ENCODE measurements at regions not wholly inside any gene's neighbourhood (a gene's known extent, or its start where the extent isn't known, plus 50 kb on each side); places are given as distances from the start of the nearest gene placed in this dataset.

- Histone ChIP-seq H3K79me2 (ENCODE audit: low read depth) (no peaks in the 10 kb centered on the region), H2AFZ (replicated peaks) (no peak overlapping the region), H4K20me1 (ENCODE audit: low read depth) (no peaks in the 10 kb centered on the region), H3F3A (ENCODE audit: low read depth) (no peaks in the 10 kb centered on the region), H3K27ac (no peak overlapping the region), H3K9ac (no peak overlapping the region), H3K36me3 (no peaks in the 10 kb centered on the region), H3K4me3 (no peak overlapping the region), H3K27me3 (no peaks in the 10 kb centered on the region), H3K4me1 (no peaks in the 10 kb centered on the region), H3K4me2 (no peak overlapping the region), H3K9me3 (ENCODE audit: low read depth) (no peaks in the 10 kb centered on the region)
- Mint-ChIP-seq H3K27me3 (ENCODE audit: insufficient read depth, low read depth) (peaks cover 1% of the 10 kb centered on the region), H3K4me1 (no peaks in the 10 kb centered on the region), H3K27ac (no peak overlapping the region), H3K9me3 (no peaks in the 10 kb centered on the region), H3K36me3 (no peaks in the 10 kb centered on the region), H3K4me3 (no peak overlapping the region)
- no peak for DNase-seq (ENCODE audit: low spot score)
- no peak for TF ChIP-seq EZH2phosphoT487 (IDR thresholded peaks at IDR 0.05)
- no peak for TF ChIP-seq EZH2 (IDR thresholded peaks at IDR 0.05)
- no peak for TF ChIP-seq CTCF (IDR thresholded peaks at IDR 0.05)
Observed at GRCh38 chr6:25170640-25171039, 108.5 kb upstream of the CARMIL1 start.

GRCh38 chr6:25171301-25171700, 107.9 kb upstream of the CARMIL1 start:
- H4K20me1 ChIP-seq (ENCODE audit: low read depth) = no peaks in the 10 kb centered on the region
- H3K4me2 ChIP-seq = no peak overlapping the region
- Mint-ChIP-seq H3K36me3 (no peaks in the 10 kb centered on the region), H3K27me3 (ENCODE audit: insufficient read depth, low read depth) (peaks cover 3% of the 10 kb centered on the region), H3K9me3 (no peaks in the 10 kb centered on the region), H3K27ac (no peak overlapping the region), H3K4me1 (no peaks in the 10 kb centered on the region), H3K4me3 (no peak overlapping the region)
- TF ChIP-seq EZH2 (IDR thresholded peaks at IDR 0.05) = no peak
- no peak for TF ChIP-seq CTCF (IDR thresholded peaks at IDR 0.05)
- TF ChIP-seq EZH2phosphoT487 (IDR thresholded peaks at IDR 0.05) = no peak
- H3K36me3 ChIP-seq = no peaks in the 10 kb centered on the region
- H3K4me1 ChIP-seq = no peaks in the 10 kb centered on the region
- no peaks in the 10 kb centered on the region for H3K27me3 ChIP-seq
- no peak overlapping the region for H2AFZ ChIP-seq (replicated peaks)
- no peak overlapping the region for H3K27ac ChIP-seq
- no peak overlapping the region for H3K4me3 ChIP-seq
- no peak overlapping the region for H3K9ac ChIP-seq
- H3K79me2 ChIP-seq (ENCODE audit: low read depth) = no peaks in the 10 kb centered on the region
- no peaks in the 10 kb centered on the region for H3K9me3 ChIP-seq (ENCODE audit: low read depth)
- DNase-seq (ENCODE audit: low spot score) = no peak
- H3F3A ChIP-seq (ENCODE audit: low read depth) = no peaks in the 10 kb centered on the region

GRCh38 chr6:25172819-25173218, 106.4 kb upstream of the CARMIL1 start:
- H3K4me3 ChIP-seq = no peak overlapping the region
- H3K9ac ChIP-seq = no peak overlapping the region
- no peaks in the 10 kb centered on the region for H3K36me3 ChIP-seq
- no peaks in the 10 kb centered on the region for H3K79me2 ChIP-seq (ENCODE audit: low read depth)
- no peak overlapping the region for H3K4me3 Mint-ChIP-seq
- no peak overlapping the region for H3K27ac ChIP-seq
- H3K4me1 Mint-ChIP-seq = no peaks in the 10 kb centered on the region
- no peak overlapping the region for H2AFZ ChIP-seq (replicated peaks)
- H3K9me3 Mint-ChIP-seq = no peaks in the 10 kb centered on the region
- no peaks in the 10 kb centered on the region for H3K9me3 ChIP-seq (ENCODE audit: low read depth)
- no peaks in the 10 kb centered on the region for H4K20me1 ChIP-seq (ENCODE audit: low read depth)
- H3K27me3 Mint-ChIP-seq (ENCODE audit: insufficient read depth, low read depth) = peaks cover 3% of the 10 kb centered on the region
- no peak for DNase-seq (ENCODE audit: low spot score)
- H3K4me1 ChIP-seq = no peaks in the 10 kb centered on the region
- H3K4me2 ChIP-seq = no peak overlapping the region
- TF ChIP-seq EZH2 (IDR thresholded peaks at IDR 0.05) = no peak
- TF ChIP-seq EZH2phosphoT487 (IDR thresholded peaks at IDR 0.05) = no peak
- TF ChIP-seq CTCF (IDR thresholded peaks at IDR 0.05) = no peak
- no peaks in the 10 kb centered on the region for H3K36me3 Mint-ChIP-seq
- no peak overlapping the region for H3K27ac Mint-ChIP-seq
- H3F3A ChIP-seq (ENCODE audit: low read depth) = no peaks in the 10 kb centered on the region
- H3K27me3 ChIP-seq = no peaks in the 10 kb centered on the region

GRCh38 chr6:25173246-25173645, 105.9 kb upstream of the CARMIL1 start:
- no peak overlapping the region for H3K27ac ChIP-seq
- no peaks in the 10 kb centered on the region for H3F3A ChIP-seq (ENCODE audit: low read depth)
- Mint-ChIP-seq H3K27me3 (ENCODE audit: insufficient read depth, low read depth) (peaks cover 3% of the 10 kb centered on the region), H3K9me3 (no peaks in the 10 kb centered on the region), H3K4me1 (no peaks in the 10 kb centered on the region), H3K36me3 (no peaks in the 10 kb centered on the region), H3K27ac (no peak overlapping the region), H3K4me3 (no peak overlapping the region)
- no peak overlapping the region for H3K9ac ChIP-seq
- H3K27me3 ChIP-seq = no peaks in the 10 kb centered on the region
- H2AFZ ChIP-seq (replicated peaks) = no peak overlapping the region
- H3K79me2 ChIP-seq (ENCODE audit: low read depth) = no peaks in the 10 kb centered on the region
- H3K4me3 ChIP-seq = no peak overlapping the region
- H4K20me1 ChIP-seq (ENCODE audit: low read depth) = no peaks in the 10 kb centered on the region
- no peak for TF ChIP-seq EZH2phosphoT487 (IDR thresholded peaks at IDR 0.05)
- no peak for TF ChIP-seq CTCF (IDR thresholded peaks at IDR 0.05)
- TF ChIP-seq EZH2 (IDR thresholded peaks at IDR 0.05) = no peak
- no peaks in the 10 kb centered on the region for H3K9me3 ChIP-seq (ENCODE audit: low read depth)
- H3K4me2 ChIP-seq = no peak overlapping the region
- H3K36me3 ChIP-seq = no peaks in the 10 kb centered on the region
- no peaks in the 10 kb centered on the region for H3K4me1 ChIP-seq
- DNase-seq (ENCODE audit: low spot score) = no peak

All from neural progenitor cell (in vitro differentiated cells).